H9 (cell line): ENCODE measurements at regions not wholly inside any gene's neighbourhood (a gene's known extent, or its start where the extent isn't known, plus 50 kb on each side); places are given as distances from the start of the nearest gene placed in this dataset.

Experiments
- DNase-seq: peaks from one replicate; pipeline ENCODE4 v3.0.0-alpha.2; 2017
- H2AFZ ChIP-seq: one replicate; pipeline ENCODE4 v1.6.1; 2013; ENCODE audit warnings: mild to moderate bottlenecking, low read length, control low read depth, moderate library complexity
- H2AK5ac ChIP-seq: 2 replicates; pipeline ENCODE4 v1.6.1; 2013; ENCODE audit warnings: low read length, control low read depth, mixed read lengths; ENCODE audit not compliant: insufficient read length
- H2BK120ac ChIP-seq: one replicate; pipeline ENCODE4 v1.6.1; 2013; ENCODE audit warnings: low read depth, mild to moderate bottlenecking, low read length, control low read depth, inconsistent platforms; ENCODE audit not compliant: poor library complexity, severe bottlenecking
- H2BK12ac ChIP-seq: 2 replicates; pipeline ENCODE4 v1.6.1; 2013; ENCODE audit warnings: low read length, control low read depth, mixed read lengths, low read depth; ENCODE audit not compliant: insufficient read length
- H2BK15ac ChIP-seq: 2 replicates; pipeline ENCODE4 v1.6.1; 2013; ENCODE audit warnings: low read depth, low read length, control low read depth
- H2BK20ac ChIP-seq: one replicate; pipeline ENCODE4 v1.6.1; 2013; ENCODE audit warnings: low read depth, mild to moderate bottlenecking, low read length, control low read depth, inconsistent platforms; ENCODE audit not compliant: poor library complexity, severe bottlenecking
- H2BK5ac ChIP-seq: 2 replicates; pipeline ENCODE4 v1.6.1; 2013; ENCODE audit warnings: low read length, control low read depth, mixed read lengths; ENCODE audit not compliant: insufficient read length
- H3K14ac ChIP-seq: 2 replicates; pipeline ENCODE4 v1.6.1; 2013; ENCODE audit warnings: low read length, control low read depth; ENCODE audit not compliant: insufficient read depth
- H3K18ac ChIP-seq: 2 replicates; pipeline ENCODE4 v1.6.1; 2013; ENCODE audit warnings: low read depth, mild to moderate bottlenecking, mixed read lengths, low read length, control low read depth; ENCODE audit not compliant: insufficient read length
- H3K23ac ChIP-seq: 2 replicates; pipeline ENCODE4 v1.6.1; 2013; ENCODE audit warnings: low read length, control low read depth, mixed read lengths, low read depth; ENCODE audit not compliant: insufficient read length
- H3K23me2 ChIP-seq: 2 replicates; pipeline ENCODE4 v1.6.1; 2013; ENCODE audit warnings: low read depth, mild to moderate bottlenecking, mixed read lengths, low read length, control low read depth; ENCODE audit not compliant: insufficient read length, poor library complexity, severe bottlenecking
- H3K27ac ChIP-seq: 2 replicates; pipeline ENCODE4 v1.5.1; 2013; ENCODE audit warnings: low read length, control low read depth, mixed read lengths, low read depth; ENCODE audit not compliant: insufficient read length
- H3K27me3 ChIP-seq: 2 replicates; pipeline ENCODE4 v1.6.1; 2013; ENCODE audit warnings: low read length, control low read depth, inconsistent platforms; ENCODE audit not compliant: insufficient read depth
- H3K4ac ChIP-seq: 2 replicates; pipeline ENCODE4 v1.6.1; 2013; ENCODE audit warnings: low read depth, mild to moderate bottlenecking, control low read depth, inconsistent platforms, low read length, moderate library complexity
- H3K4me1 ChIP-seq: 2 replicates; pipeline ENCODE4 v1.6.1; 2013; ENCODE audit warnings: low read length, control low read depth, inconsistent platforms; ENCODE audit not compliant: insufficient read depth
- H3K4me2 ChIP-seq: 2 replicates; pipeline ENCODE4 v1.6.1; 2013; ENCODE audit warnings: low read length, control low read depth, mixed read lengths; ENCODE audit not compliant: insufficient read length, insufficient read depth
- H3K56ac ChIP-seq: 2 replicates; pipeline ENCODE4 v1.6.1; 2013; ENCODE audit warnings: low read depth, mild to moderate bottlenecking, mixed read lengths, low read length, control low read depth; ENCODE audit not compliant: insufficient read length
- H3K79me1 ChIP-seq: 2 replicates; pipeline ENCODE4 v1.6.1; 2013; ENCODE audit warnings: low read depth, mild to moderate bottlenecking, moderate library complexity, low read length, control low read depth, inconsistent platforms; ENCODE audit not compliant: insufficient read depth, poor library complexity, severe bottlenecking
- H3K79me2 ChIP-seq: 2 replicates; pipeline ENCODE4 v1.6.1; 2013; ENCODE audit warnings: low read length, control low read depth, inconsistent platforms; ENCODE audit not compliant: insufficient read depth
- H3K9ac ChIP-seq: 2 replicates; pipeline ENCODE4 v1.6.1; 2013; ENCODE audit warnings: low read length, control low read depth, mixed read lengths; ENCODE audit not compliant: insufficient read length; ENCODE audit errors: extremely low read depth
- H3K9me3 ChIP-seq: one replicate; pipeline ENCODE4 v1.6.1; 2013; ENCODE audit warnings: low read depth, low read length, inconsistent platforms; ENCODE audit not compliant: control insufficient read depth
- H3T11ph ChIP-seq: one replicate; pipeline ENCODE4 v1.6.1; 2013; ENCODE audit warnings: mild to moderate bottlenecking, low read length, control low read depth, inconsistent platforms
- H4K20me1 ChIP-seq: one replicate; pipeline ENCODE4 v1.6.1; 2013; ENCODE audit not compliant: control insufficient read depth, insufficient read length, insufficient read depth
- H4K5ac ChIP-seq: 2 replicates; pipeline ENCODE4 v1.6.1; 2013; ENCODE audit warnings: low read depth, mild to moderate bottlenecking, mixed read lengths, low read length, control low read depth; ENCODE audit not compliant: insufficient read length
- H4K8ac ChIP-seq: replicated peaks from 2 replicates; pipeline ENCODE4 v1.6.1; 2013; ENCODE audit warnings: low read length, control low read depth, mixed read lengths, low read depth; ENCODE audit not compliant: insufficient read length
- H4K91ac ChIP-seq: 2 replicates; pipeline ENCODE4 v1.6.1; 2013; ENCODE audit warnings: low read depth, mild to moderate bottlenecking, moderate library complexity, mixed read lengths, low read length, control low read depth; ENCODE audit not compliant: insufficient read length
- H3K27ac Mint-ChIP-seq, 3 experiments: 2 replicates in 2 of 3; 3 replicates in 1 of 3; pipeline ENCODE4 v1.8.0; 2020 to 2021; ENCODE audit warnings: mixed read lengths in 3 of 3, mild to moderate bottlenecking in 1 of 3, moderate library complexity in 1 of 3
- H3K27me3 Mint-ChIP-seq: 2 replicates; pipeline ENCODE4 v1.8.0; 2021; ENCODE audit warnings: low read depth, mild to moderate bottlenecking, moderate library complexity, mixed read lengths
- H3K36me3 Mint-ChIP-seq, 3 experiments: 2 replicates in 2 of 3; 3 replicates in 1 of 3; pipeline ENCODE4 v1.8.0; 2020 to 2021; ENCODE audit warnings: low read depth in 3 of 3, mixed read lengths in 3 of 3; ENCODE audit not compliant: insufficient read depth in 1 of 3
- H3K4me1 Mint-ChIP-seq, 2 experiments: 2 replicates each; pipeline ENCODE4 v1.8.0; 2020; ENCODE audit warnings: mixed read lengths in 2 of 2
- H3K4me3 Mint-ChIP-seq, 2 experiments: 2 replicates in 1 of 2; 3 replicates in 1 of 2; pipeline ENCODE4 v1.8.0; 2020 to 2021; ENCODE audit warnings: mild to moderate bottlenecking in 2 of 2, mixed read lengths in 2 of 2, moderate library complexity in 1 of 2
- H3K9me3 Mint-ChIP-seq, 2 experiments: 2 replicates in 1 of 2; 3 replicates in 1 of 2; pipeline ENCODE4 v1.8.0; 2020; ENCODE audit warnings: mild to moderate bottlenecking in 2 of 2, mixed read lengths in 2 of 2, moderate library complexity in 1 of 2
- WGBS: extraction: QIAGEN DNeasy Blood & Tissue Kit; methylation state at CpG from one replicate; pipeline ENCODE4 v1.1.7; 2013; ENCODE audit warnings: missing lambda C conversion rate, low lambda C conversion rate, mixed read lengths; ENCODE audit not compliant: insufficient read length; ENCODE audit errors: extremely low coverage; 5-methylcytosine and 5-hydroxymethylcytosine counted together
- TF ChIP-seq, protein P1 (sequence below): fragments of 200-600 bp; sonication (generic); conservative IDR thresholded peaks from 3 replicates; pipeline ENCODE4 v1.8.0; 2021; ENCODE audit warnings: antibody characterized with exemption, mild to moderate bottlenecking

DNA sequence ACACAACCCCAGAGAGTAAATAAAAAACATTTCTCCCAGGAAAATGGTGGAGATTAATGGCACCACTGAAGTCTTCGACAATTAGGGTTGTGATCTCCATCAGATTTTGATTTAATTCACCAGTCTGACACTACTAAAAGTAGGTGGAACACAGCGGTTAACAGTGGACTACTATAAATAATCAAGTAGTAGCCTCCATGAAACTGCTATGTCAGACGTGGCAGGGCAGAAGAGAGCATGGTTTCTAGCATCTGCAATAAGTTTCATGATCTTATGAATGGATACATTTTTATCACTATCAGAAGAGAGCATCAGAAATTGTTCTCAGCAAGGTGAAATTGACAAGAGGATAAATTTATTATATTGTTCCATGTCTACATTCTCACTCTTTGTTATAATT is 1706.6 kb downstream of the MRPL39 start:
- Mint-ChIP-seq H3K4me1 (no peaks in the 10 kb centered on the region), H3K9me3 (peaks cover 64 to 73% of the 10 kb centered on the region in 2 experiments), H3K27ac (no peak overlapping the region), H3K4me3 (no peak overlapping the region), H3K27me3 (no peaks in the 10 kb centered on the region; the same call in none of the 2 replicates), H3K36me3 (peaks cover 12 to 17% (median 13%) of the 10 kb centered on the region in 3 experiments)
- Histone ChIP-seq H2BK5ac (no peak overlapping the region), H2BK15ac (no peak overlapping the region), H3K9ac (no peak overlapping the region), H3K56ac (no peak overlapping the region), H3K4ac (no peak overlapping the region), H2BK12ac (no peak overlapping the region), H2AFZ (no peak overlapping the region), H4K5ac (no peak overlapping the region), H2AK5ac (no peak overlapping the region), H3K23ac (no peak overlapping the region), H3K9me3 (peaks cover 7% of the 10 kb centered on the region), H3T11ph (no peak overlapping the region), H3K4me2 (no peak overlapping the region), H4K91ac (no peak overlapping the region), H3K18ac (no peak overlapping the region), H3K14ac (no peak overlapping the region), H3K4me1 (no peaks in the 10 kb centered on the region), H2BK20ac (no peak overlapping the region), H3K27ac (no peak overlapping the region), H3K27me3 (no peaks in the 10 kb centered on the region), H3K79me1 (no peaks in the 10 kb centered on the region), H2BK120ac (no peak overlapping the region), H4K8ac (no peak overlapping the region), H3K79me2 (no peaks in the 10 kb centered on the region), H3K23me2 (no peaks in the 10 kb centered on the region), H4K20me1 (no peaks in the 10 kb centered on the region)
- TF ChIP-seq, protein P1, sequence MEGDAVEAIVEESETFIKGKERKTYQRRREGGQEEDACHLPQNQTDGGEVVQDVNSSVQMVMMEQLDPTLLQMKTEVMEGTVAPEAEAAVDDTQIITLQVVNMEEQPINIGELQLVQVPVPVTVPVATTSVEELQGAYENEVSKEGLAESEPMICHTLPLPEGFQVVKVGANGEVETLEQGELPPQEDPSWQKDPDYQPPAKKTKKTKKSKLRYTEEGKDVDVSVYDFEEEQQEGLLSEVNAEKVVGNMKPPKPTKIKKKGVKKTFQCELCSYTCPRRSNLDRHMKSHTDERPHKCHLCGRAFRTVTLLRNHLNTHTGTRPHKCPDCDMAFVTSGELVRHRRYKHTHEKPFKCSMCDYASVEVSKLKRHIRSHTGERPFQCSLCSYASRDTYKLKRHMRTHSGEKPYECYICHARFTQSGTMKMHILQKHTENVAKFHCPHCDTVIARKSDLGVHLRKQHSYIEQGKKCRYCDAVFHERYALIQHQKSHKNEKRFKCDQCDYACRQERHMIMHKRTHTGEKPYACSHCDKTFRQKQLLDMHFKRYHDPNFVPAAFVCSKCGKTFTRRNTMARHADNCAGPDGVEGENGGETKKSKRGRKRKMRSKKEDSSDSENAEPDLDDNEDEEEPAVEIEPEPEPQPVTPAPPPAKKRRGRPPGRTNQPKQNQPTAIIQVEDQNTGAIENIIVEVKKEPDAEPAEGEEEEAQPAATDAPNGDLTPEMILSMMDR = no peak
- DNase-seq = no peak
- WGBS = no CpG with 5 or more reads among the region's 3 CpGs
